Neural crest cell (in vitro differentiated cells): ENCODE measurements at regions not wholly inside any gene's neighbourhood (a gene's known extent, or its start where the extent isn't known, plus 50 kb on each side); places are given as distances from the start of the nearest gene placed in this dataset.

Experiments used
- DNase-seq: peaks from one replicate; pipeline ENCODE4 v3.0.0; 2021; ENCODE audit warnings: low read depth, mixed read lengths, low spot score
- H3K27ac Mint-ChIP-seq: one replicate; pipeline ENCODE4 v1.8.0; 2021; ENCODE audit warnings: mild to moderate bottlenecking, mixed read lengths; ENCODE audit not compliant: unreplicated experiment
- H3K27me3 Mint-ChIP-seq: 2 replicates; pipeline ENCODE4 v1.8.0; 2021; ENCODE audit warnings: low read depth, mild to moderate bottlenecking, mixed read lengths
- H3K36me3 Mint-ChIP-seq: 2 replicates; pipeline ENCODE4 v1.8.0; 2021; ENCODE audit warnings: low read depth, mild to moderate bottlenecking, mixed read lengths
- H3K4me1 Mint-ChIP-seq: 2 replicates; pipeline ENCODE4 v1.8.0; 2021; ENCODE audit warnings: mixed read lengths
- H3K4me3 Mint-ChIP-seq: one replicate; pipeline ENCODE4 v1.8.0; 2021; ENCODE audit warnings: mild to moderate bottlenecking, mixed read lengths
- H3K9me3 Mint-ChIP-seq: 2 replicates; pipeline ENCODE4 v1.8.0; 2021; ENCODE audit warnings: mixed read lengths
- TF ChIP-seq, protein P1 (sequence below): fragments of 200-600 bp; sonication (generic); conservative IDR thresholded peaks from 2 replicates; pipeline ENCODE4 v1.5.0; 2021; ENCODE audit warnings: antibody characterized with exemption, mild to moderate bottlenecking

DNA sequence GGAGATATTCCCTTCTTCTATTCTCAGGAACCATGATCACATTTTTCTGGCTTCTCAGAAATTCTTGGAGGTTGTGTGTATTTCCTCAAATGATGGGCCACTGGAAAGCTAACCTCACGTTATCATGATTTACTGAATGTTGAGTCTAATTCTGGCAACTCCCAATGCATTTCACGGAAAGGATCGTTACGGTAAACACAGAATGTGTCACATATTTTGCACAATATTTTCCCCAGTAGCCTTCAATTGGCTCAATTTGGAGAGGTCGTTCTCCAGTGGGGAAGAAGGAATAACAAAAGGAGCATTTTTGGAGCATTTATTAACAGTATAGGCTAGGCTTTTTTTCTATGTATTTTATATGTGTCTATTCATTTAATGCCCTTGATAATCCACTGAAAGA lies 450.3 kb downstream of the HAPSTR1 start:
- no peaks in the 10 kb centered on the region for H3K4me1 Mint-ChIP-seq

GRCh38 chr16:9542165-9542755 lies 450.8 kb downstream of the HAPSTR1 start:
- Mint-ChIP-seq H3K4me3 (no peak overlapping the region), H3K4me1 (no peaks in the 10 kb centered on the region), H3K9me3 (no peaks in the 10 kb centered on the region), H3K27ac (no peak overlapping the region), H3K36me3 (no peaks in the 10 kb centered on the region), H3K27me3 (peaks cover 9% of the 10 kb centered on the region)
- TF ChIP-seq, protein P1, sequence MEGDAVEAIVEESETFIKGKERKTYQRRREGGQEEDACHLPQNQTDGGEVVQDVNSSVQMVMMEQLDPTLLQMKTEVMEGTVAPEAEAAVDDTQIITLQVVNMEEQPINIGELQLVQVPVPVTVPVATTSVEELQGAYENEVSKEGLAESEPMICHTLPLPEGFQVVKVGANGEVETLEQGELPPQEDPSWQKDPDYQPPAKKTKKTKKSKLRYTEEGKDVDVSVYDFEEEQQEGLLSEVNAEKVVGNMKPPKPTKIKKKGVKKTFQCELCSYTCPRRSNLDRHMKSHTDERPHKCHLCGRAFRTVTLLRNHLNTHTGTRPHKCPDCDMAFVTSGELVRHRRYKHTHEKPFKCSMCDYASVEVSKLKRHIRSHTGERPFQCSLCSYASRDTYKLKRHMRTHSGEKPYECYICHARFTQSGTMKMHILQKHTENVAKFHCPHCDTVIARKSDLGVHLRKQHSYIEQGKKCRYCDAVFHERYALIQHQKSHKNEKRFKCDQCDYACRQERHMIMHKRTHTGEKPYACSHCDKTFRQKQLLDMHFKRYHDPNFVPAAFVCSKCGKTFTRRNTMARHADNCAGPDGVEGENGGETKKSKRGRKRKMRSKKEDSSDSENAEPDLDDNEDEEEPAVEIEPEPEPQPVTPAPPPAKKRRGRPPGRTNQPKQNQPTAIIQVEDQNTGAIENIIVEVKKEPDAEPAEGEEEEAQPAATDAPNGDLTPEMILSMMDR, result no peak
- DNase-seq, result no peak

More for the DNA sequence above, 450.3 kb downstream of the HAPSTR1 start:
- Mint-ChIP-seq H3K4me3 (no peak overlapping the region), H3K27ac (no peak overlapping the region), H3K9me3 (no peaks in the 10 kb centered on the region), H3K36me3 (no peaks in the 10 kb centered on the region), H3K27me3 (peaks cover 9% of the 10 kb centered on the region)
- TF ChIP-seq, protein P1, result no peak
- no peak for DNase-seq

GRCh38 chr16:9545522-9546437 lies 454.3 kb downstream of the HAPSTR1 start:
- H3K36me3 Mint-ChIP-seq, result no peaks in the 10 kb centered on the region
- TF ChIP-seq, protein P1, result no peak
- H3K4me1 Mint-ChIP-seq, result no peaks in the 10 kb centered on the region
- no peak for DNase-seq
- no peaks in the 10 kb centered on the region for H3K27me3 Mint-ChIP-seq
- no peak overlapping the region for H3K27ac Mint-ChIP-seq
- H3K4me3 Mint-ChIP-seq, result no peak overlapping the region
- H3K9me3 Mint-ChIP-seq, result no peaks in the 10 kb centered on the region

- no peaks in the 10 kb centered on the region for H3K9me3 Mint-ChIP-seq
- DNase-seq, result no peak
These were observed 455.0 kb downstream of the HAPSTR1 start for GRCh38 chr16:9546438-9546786.

GRCh38 chr16:9549487-9549886 lies 458.0 kb downstream of the HAPSTR1 start:
- no peaks in the 10 kb centered on the region for H3K36me3 Mint-ChIP-seq
- no peak for DNase-seq
- no peaks in the 10 kb centered on the region for H3K27me3 Mint-ChIP-seq
- H3K4me1 Mint-ChIP-seq, result no peaks in the 10 kb centered on the region
- H3K4me3 Mint-ChIP-seq, result no peak overlapping the region
- no peak overlapping the region for H3K27ac Mint-ChIP-seq
- H3K9me3 Mint-ChIP-seq, result no peaks in the 10 kb centered on the region
- TF ChIP-seq, protein P1, result no peak

More at GRCh38 chr16:9546438-9546786, 455.0 kb downstream of the HAPSTR1 start:
- no peaks in the 10 kb centered on the region for H3K36me3 Mint-ChIP-seq
- peak overlapping the region; percentile 57 for H3K27ac Mint-ChIP-seq
- H3K4me3 Mint-ChIP-seq, result no peak overlapping the region
- no peaks in the 10 kb centered on the region for H3K4me1 Mint-ChIP-seq
- TF ChIP-seq, protein P1, result no peak
- H3K27me3 Mint-ChIP-seq, result no peaks in the 10 kb centered on the region
